K562 (cell line): ENCODE measurements at regions not wholly inside any gene's neighbourhood (a gene's known extent, or its start where the extent isn't known, plus 50 kb on each side); places are given as distances from the start of the nearest gene placed in this dataset.
A peak's percentile ranks its signal among the peaks of the same experiment; 100 is the strongest.
"Not testable (repeated sequence)": the region's sequence is repeated elsewhere in the genome, so short reads cannot be mapped to it uniquely, and the experiment has no call there.

Experiments
- ATAC-seq: fragments of 200-7000 bp; cut with Tn5 transposase; 3 replicates; pipeline ENCODE4 v1.9.1; 2020; ENCODE audit warnings: moderate library complexity
- BruUV-seq: library from RNA; stranded (reverse); fragments of 400-500 nt; replicated peaks from 2 replicates; lab custom pipeline; 2021; lab: Mats Ljungman, UMichigan
- CTCF ChIA-PET: fragments of 300-600 bp; formaldehyde crosslinking; extraction: SDS; loops from one replicate; lab custom pipeline; 2021; ENCODE audit warnings: low intra/inter-chr PET ratio; lab: Yijun Ruan, JAX
- POLR2A ChIA-PET: fragments of 300-600, 350-650 bp; sonication (Branson Sonifier 250); formaldehyde crosslinking; extraction: SDS; loops from one replicate; lab custom pipeline; 2021; ENCODE audit warnings: antibody characterized with exemption, inconsistent platforms; lab: Yijun Ruan, JAX
- DNase-seq, 4 experiments: peaks; one replicate each; pipeline versions ENCODE4 v3.0.0 to v3.0.0-alpha.2; 2011 to 2018; ENCODE audit warnings: low spot score in 3 of 4, mixed read lengths in 3 of 4; ENCODE audit errors: extremely low read depth in 1 of 4
- FAIRE-seq: peaks from 2 replicates; lab custom pipeline; 2011; peaks lifted over from hg19 to GRCh38; lab: Jason Lieb, UNC
- H2AFZ ChIP-seq: 2 replicates; pipeline ENCODE4 v1.6.0; 2011; ENCODE audit warnings: low read depth, low read length, control low read depth, inconsistent platforms
- H3K27ac ChIP-seq: fragments of 200-600 bp; 3 replicates; pipeline ENCODE4 v1.8.0; 2011; ENCODE audit warnings: low read depth, mild to moderate bottlenecking, control low read depth, inconsistent platforms, low read length, moderate library complexity, mixed read lengths; ENCODE audit errors: extremely low read depth
- H3K27me3 ChIP-seq, 2 experiments: fragments of 300-600 bp in 1 of 2; 2 replicates in 1 of 2; 3 replicates in 1 of 2; pipeline versions ENCODE4 v1.6.0 to v1.8.0; 2011; ENCODE audit warnings: inconsistent platforms in 2 of 2, low read length in 2 of 2, mild to moderate bottlenecking in 1 of 2, mixed read lengths in 1 of 2, moderate library complexity in 1 of 2; ENCODE audit not compliant: control insufficient read depth in 2 of 2, insufficient read depth in 2 of 2
- H3K36me3 ChIP-seq: fragments of 300-600 bp; 3 replicates; pipeline ENCODE4 v1.8.0; 2011; ENCODE audit warnings: mild to moderate bottlenecking, low read length, inconsistent platforms; ENCODE audit not compliant: control insufficient read depth, insufficient read depth
- H3K4me1 ChIP-seq, 2 experiments: fragments of 200-600 bp in 1 of 2; replicated peaks in 1 of 2; 2 replicates in 1 of 2; 3 replicates in 1 of 2; pipeline versions ENCODE4 v1.5.1 to v1.8.0; 2011; ENCODE audit warnings: inconsistent platforms in 2 of 2, low read length in 2 of 2, mild to moderate bottlenecking in 1 of 2, mixed read lengths in 1 of 2, moderate library complexity in 1 of 2; ENCODE audit not compliant: control insufficient read depth in 2 of 2, insufficient read depth in 2 of 2
- H3K4me2 ChIP-seq: 2 replicates; pipeline ENCODE4 v1.6.1; 2011; ENCODE audit warnings: low read length, control low read depth, inconsistent platforms, mixed read lengths; ENCODE audit not compliant: insufficient read depth
- H3K4me3 ChIP-seq: fragments of 200-600 bp; sonication (generic), shearing (Covaris generic); 2 replicates; pipeline ENCODE4 v1.5.1; 2016; ENCODE audit warnings: control low read depth, inconsistent platforms
- H3K79me2 ChIP-seq: fragments of 200-600 bp; 3 replicates; pipeline ENCODE4 v1.8.0; 2011; ENCODE audit warnings: low read length, inconsistent platforms; ENCODE audit not compliant: control insufficient read depth, insufficient read depth
- H3K9ac ChIP-seq, 2 experiments: 2 replicates each; pipeline versions ENCODE4 v1.6.0 to v1.6.1; 2011; ENCODE audit warnings: low read depth in 2 of 2, low read length in 2 of 2, control low read depth in 1 of 2, inconsistent platforms in 1 of 2, mild to moderate bottlenecking in 1 of 2, mixed read lengths in 1 of 2; ENCODE audit not compliant: insufficient read depth in 1 of 2
- H3K9me1 ChIP-seq: one replicate; pipeline ENCODE4 v1.6.0; 2011; ENCODE audit warnings: inconsistent platforms, mild to moderate bottlenecking, low read length, moderate library complexity; ENCODE audit not compliant: control insufficient read depth, insufficient read depth
- H3K9me3 ChIP-seq: replicated peaks from 2 replicates; pipeline ENCODE4 v1.5.1; 2011; ENCODE audit warnings: low read depth, low read length, inconsistent platforms; ENCODE audit not compliant: control insufficient read depth, insufficient read depth
- H4K20me1 ChIP-seq: replicated peaks from 2 replicates; pipeline ENCODE4 v1.6.1; 2011; ENCODE audit warnings: low read length, inconsistent platforms, mixed read lengths; ENCODE audit not compliant: control insufficient read depth, insufficient read depth
- ATF1 ChIP-seq, 2 experiments: fragments of 450-650 bp in 1 of 2; IDR thresholded peaks; 2 replicates each; pipeline ENCODE4 v1.6.1; 2016; ENCODE audit warnings: missing compliant biosample characterization in 1 of 2, missing genetic modification characterization in 1 of 2
- ELF1 ChIP-seq: fragments of 200-800 bp; sonication (Bioruptor generic); IDR thresholded peaks from 2 replicates; pipeline ENCODE4 v1.6.1; 2016; ENCODE audit warnings: missing genetic modification characterization, missing compliant biosample characterization
- ESRRA ChIP-seq: fragments of 450-650 bp; IDR thresholded peaks from 2 replicates; pipeline ENCODE4 v1.6.1; 2014; ENCODE audit warnings: low read depth, mild to moderate bottlenecking, moderate library complexity, borderline replicate concordance
- HCFC1 ChIP-seq: IDR thresholded peaks from 2 replicates; pipeline ENCODE4 v1.6.1; 2012; ENCODE audit warnings: low read depth, low read length, improper control_type of control experiment
- L3MBTL2 ChIP-seq: fragments of 450-650 bp; IDR thresholded peaks from 2 replicates; pipeline ENCODE4 v1.6.1; 2016; ENCODE audit warnings: mild to moderate bottlenecking, moderate library complexity
- MYC ChIP-seq, 2 experiments: fragments of 250-450 bp in 1 of 2; sonication (Bioruptor Pico) in 1 of 2; IDR thresholded peaks; 2 replicates each; pipeline versions ENCODE4 v1.5.1 to v1.6.1; 2012 to 2021; ENCODE audit warnings: low read depth in 2 of 2, borderline replicate concordance in 1 of 2, improper control_type of control experiment in 1 of 2, low read length in 1 of 2, mild to moderate bottlenecking in 1 of 2, moderate library complexity in 1 of 2
- NR2C2 ChIP-seq, 2 experiments: fragments of 200-800 bp in 1 of 2; sonication (Bioruptor generic) in 1 of 2; sonication (generic) in 1 of 2; formaldehyde crosslinking in 1 of 2; IDR thresholded peaks; 2 replicates each; pipeline versions ENCODE4 v1.6.1 to v1.8.0; 2016 to 2022; ENCODE audit warnings: mild to moderate bottlenecking in 1 of 2, missing compliant biosample characterization in 1 of 2, missing genetic modification characterization in 1 of 2, missing genetic modification reagents in 1 of 2
- POLR2A ChIP-seq: fragments of 450-650 bp; conservative IDR thresholded peaks from 2 replicates; pipeline ENCODE4 v1.6.1; 2016
- SPI1 ChIP-seq: IDR thresholded peaks from 2 replicates; pipeline ENCODE4 v1.6.1; 2011; ENCODE audit warnings: low read depth, low read length, control low read depth, borderline replicate concordance
- SUPT5H ChIP-seq: fragments of 450-650 bp; IDR thresholded peaks from 2 replicates; pipeline ENCODE4 v1.6.1; 2016
- ZBTB11 ChIP-seq, 3 experiments: fragments of 200-800 bp in 1 of 3; fragments of 250-450 bp in 1 of 3; fragments of 450-650 bp in 1 of 3; sonication (Bioruptor Pico) in 1 of 3; sonication (Bioruptor generic) in 1 of 3; formaldehyde crosslinking in 1 of 3; IDR thresholded peaks; 2 replicates each; pipeline versions ENCODE4 v1.6.1 to v1.8.0; 2016 to 2022; ENCODE audit warnings: mild to moderate bottlenecking in 2 of 3, missing genetic modification characterization in 2 of 3, missing compliant biosample characterization in 1 of 3, moderate library complexity in 1 of 3
- ZNF143 ChIP-seq: sonication (generic); formaldehyde crosslinking; IDR thresholded peaks from 2 replicates; pipeline ENCODE4 v1.9.0; 2022; ENCODE audit warnings: mild to moderate bottlenecking, missing genetic modification reagents
- WGBS: fragments of 100-300 bp; shearing (Covaris generic); methylation state at CpG from one replicate; pipeline ENCODE4 v1.1.6; 2016; ENCODE audit warnings: low coverage, mixed read lengths; ENCODE audit not compliant: insufficient coverage; ENCODE audit errors: missing lambda C conversion rate; 5-methylcytosine and 5-hydroxymethylcytosine counted together
- in situ Hi-C: fragments of 300-500 bp; cut with MboI; formaldehyde crosslinking; loops from 4 replicates; pipeline ENCODE4 v1.15.0; 2018; ENCODE audit warnings: inconsistent platforms, mixed read lengths
- intact Hi-C: fragments of 100-400 bp; cut with micrococcal nuclease; formaldehyde crosslinking; loops from 2 replicates; pipeline ENCODE4 v1.14.2; 2022
- TF ChIP-seq, protein P1 (sequence below): fragments of 450-650 bp; IDR thresholded peaks from 2 replicates; pipeline ENCODE4 v1.6.1; 2014; ENCODE audit warnings: low read depth, mild to moderate bottlenecking, moderate library complexity, borderline replicate concordance
- TF ChIP-seq, protein P2 (sequence below), 2 experiments: fragments of 450-650 bp; conservative IDR thresholded peaks; 2 replicates each; pipeline ENCODE4 v1.6.1; 2017; ENCODE audit warnings: mild to moderate bottlenecking in 2 of 2, moderate library complexity in 2 of 2

DNA sequence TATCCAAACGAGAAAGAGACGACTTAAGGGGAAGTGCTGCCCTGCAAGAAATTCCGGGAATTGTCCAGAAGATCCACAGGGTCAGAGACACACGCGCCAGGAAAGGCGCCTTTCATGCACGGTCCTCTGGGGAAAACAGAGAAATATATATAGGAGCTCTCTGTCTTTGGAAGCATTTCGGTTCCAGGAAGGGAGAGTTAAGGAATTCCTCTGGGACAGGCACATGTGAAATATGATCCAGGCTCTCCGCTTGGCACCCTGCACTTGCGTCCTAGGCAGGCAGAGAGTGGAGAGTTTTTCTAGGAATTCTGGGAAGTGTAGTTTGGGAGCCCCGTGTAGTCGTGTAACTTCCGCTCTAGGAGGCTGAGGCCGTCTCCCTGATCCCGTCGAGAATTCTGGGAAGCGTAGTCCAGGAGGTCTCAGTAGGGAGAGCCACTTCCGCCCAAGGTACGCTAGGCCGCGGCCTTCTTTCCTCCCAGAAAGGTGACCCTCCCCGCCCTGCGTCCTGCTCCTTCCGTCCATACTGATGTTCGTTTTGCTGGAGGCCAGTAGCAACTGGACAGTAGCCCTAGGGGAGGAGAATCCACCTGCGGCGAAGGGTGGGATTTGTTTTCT is 677.5 kb upstream of the DEFB115 start:
- Histone ChIP-seq H3K79me2 (peaks cover 16% of the 10 kb centered on the region), H3K27ac (peak overlapping the region; percentile 70), H3K4me2 (peak overlapping the region; percentile 74), H2AFZ (peak overlapping the region; percentile 98), H3K4me3 (peak overlapping the region; percentile 51), H3K9ac (peak overlapping the region; percentile 68 to 78; a peak in 3 of 4 replicates)
- H3K9me1 ChIP-seq; H3K9me3 ChIP-seq; H4K20me1 ChIP-seq; in situ Hi-C loops; H3K4me1 ChIP-seq; FAIRE-seq; CTCF ChIA-PET; POLR2A ChIA-PET; H3K36me3 ChIP-seq; BruUV-seq; H3K27me3 ChIP-seq; TF ChIP-seq NR2C2 (CRISPR knock-in tag; IDR thresholded peaks at IDR 0.05); ATF1 (CRISPR knock-in tag; IDR thresholded peaks at IDR 0.05); MYC (CRISPR knock-in tag; IDR thresholded peaks at IDR 0.05; ENCODE audit: borderline replicate concordance, low read depth): not testable (repeated sequence)
- 0% methylated on average over 22 of the region's 27 CpGs for WGBS
- intact Hi-C loops, result loop anchor here (10.0 kb wide), 4 partner anchors 55 to 295 kb away; no protein-coding TSS in a partner anchor
- DNase-seq, result peak; percentile 50 to 91 (median 50)
- ATAC-seq, result peak; percentile 89
- peak; percentile 84 for TF ChIP-seq HCFC1
- peak; percentile 85 for TF ChIP-seq ELF1 (tag)
- peak; percentile 73 for TF ChIP-seq ZNF143 (CRISPR knock-in tag)
- peak; percentile 78 for TF ChIP-seq NR2C2 (tag; IDR thresholded peaks at IDR 0.05)
- TF ChIP-seq, protein P1, sequence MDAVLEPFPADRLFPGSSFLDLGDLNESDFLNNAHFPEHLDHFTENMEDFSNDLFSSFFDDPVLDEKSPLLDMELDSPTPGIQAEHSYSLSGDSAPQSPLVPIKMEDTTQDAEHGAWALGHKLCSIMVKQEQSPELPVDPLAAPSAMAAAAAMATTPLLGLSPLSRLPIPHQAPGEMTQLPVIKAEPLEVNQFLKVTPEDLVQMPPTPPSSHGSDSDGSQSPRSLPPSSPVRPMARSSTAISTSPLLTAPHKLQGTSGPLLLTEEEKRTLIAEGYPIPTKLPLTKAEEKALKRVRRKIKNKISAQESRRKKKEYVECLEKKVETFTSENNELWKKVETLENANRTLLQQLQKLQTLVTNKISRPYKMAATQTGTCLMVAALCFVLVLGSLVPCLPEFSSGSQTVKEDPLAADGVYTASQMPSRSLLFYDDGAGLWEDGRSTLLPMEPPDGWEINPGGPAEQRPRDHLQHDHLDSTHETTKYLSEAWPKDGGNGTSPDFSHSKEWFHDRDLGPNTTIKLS, result peak; percentile 81
- peak; percentile 75 for TF ChIP-seq SPI1
- TF ChIP-seq ATF1 (tag; IDR thresholded peaks at IDR 0.05), result peak; percentile 30; the same call in 1 of the 2 replicates
- TF ChIP-seq ESRRA, result peak; percentile 52; the same call in 1 of the 2 replicates
- TF ChIP-seq, protein P2, sequence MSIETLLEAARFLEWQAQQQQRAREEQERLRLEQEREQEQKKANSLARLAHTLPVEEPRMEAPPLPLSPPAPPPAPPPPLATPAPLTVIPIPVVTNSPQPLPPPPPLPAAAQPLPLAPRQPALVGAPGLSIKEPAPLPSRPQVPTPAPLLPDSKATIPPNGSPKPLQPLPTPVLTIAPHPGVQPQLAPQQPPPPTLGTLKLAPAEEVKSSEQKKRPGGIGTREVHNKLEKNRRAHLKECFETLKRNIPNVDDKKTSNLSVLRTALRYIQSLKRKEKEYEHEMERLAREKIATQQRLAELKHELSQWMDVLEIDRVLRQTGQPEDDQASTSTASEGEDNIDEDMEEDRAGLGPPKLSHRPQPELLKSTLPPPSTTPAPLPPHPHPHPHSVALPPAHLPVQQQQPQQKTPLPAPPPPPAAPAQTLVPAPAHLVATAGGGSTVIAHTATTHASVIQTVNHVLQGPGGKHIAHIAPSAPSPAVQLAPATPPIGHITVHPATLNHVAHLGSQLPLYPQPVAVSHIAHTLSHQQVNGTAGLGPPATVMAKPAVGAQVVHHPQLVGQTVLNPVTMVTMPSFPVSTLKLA (conservative IDR thresholded peaks at IDR 0.05), result peak; percentile 54 to 72; a peak in 3 of 4 replicates
- TF ChIP-seq POLR2A, result peak; percentile 52; the same call in 1 of the 2 replicates
- TF ChIP-seq SUPT5H, result 0 out of 2 replicates have a peak, but pooled peaks have one; percentile 42
- TF ChIP-seq MYC (IDR thresholded peaks at IDR 0.05; ENCODE audit: low read depth, low read length), result 0 out of 2 replicates have a peak, but pooled peaks have one; percentile 23
- peak in 1 of 3 experiments; percentile 62; a peak in 2 of 6 replicates for TF ChIP-seq ZBTB11 (CRISPR knock-in tag; IDR thresholded peaks at IDR 0.05)
- TF ChIP-seq L3MBTL2, result peak; percentile 32; the same call in 1 of the 2 replicates
